Heart right ventricle (tissue), 16 donors: ENCODE measurements at regions not wholly inside any gene's neighbourhood (a gene's known extent, or its start where the extent isn't known, plus 50 kb on each side); places are given as distances from the start of the nearest gene placed in this dataset.
A peak's percentile ranks its signal among the peaks of the same experiment; 100 is the strongest.

Experiments used
- ATAC-seq, 8 donors: fragments of 200-7000 bp; cut with Tn5 transposase; one replicate each; pipeline ENCODE4 v1.9.1; 2020; ENCODE audit warnings: mild to moderate bottlenecking in 8 of 8, moderate library complexity in 8 of 8, moderate number of reproducible peaks in 1 of 8
- DNase-seq, 2 donors: peaks; one replicate each; pipeline ENCODE4 v3.0.0-alpha.2; 2020
- H3K27ac ChIP-seq, 10 donors: fragments of 200-600 bp; sonication (generic) in 2 of 10; one replicate each; pipeline versions ENCODE4 v1.5.0 to v1.8.0; 2020 to 2022; ENCODE audit warnings: mild to moderate bottlenecking in 3 of 10
- H3K27me3 ChIP-seq, 7 donors: fragments of 200-600 bp; one replicate each; pipeline ENCODE4 v1.8.0; 2021 to 2022; ENCODE audit warnings: mild to moderate bottlenecking in 2 of 7
- H3K36me3 ChIP-seq, 9 donors: fragments of 200-600 bp; sonication (generic) in 1 of 9; one replicate each; pipeline versions ENCODE4 v1.5.0 to v1.8.0; 2020 to 2022; ENCODE audit warnings: mild to moderate bottlenecking in 2 of 9
- H3K4me1 ChIP-seq, 9 donors: fragments of 200-600 bp; sonication (generic) in 1 of 9; one replicate each; pipeline versions ENCODE4 v1.5.0 to v1.8.0; 2020 to 2022; ENCODE audit warnings: mild to moderate bottlenecking in 4 of 9
- H3K4me3 ChIP-seq, 10 donors: fragments of 200-600 bp; sonication (generic) in 2 of 10; one replicate each; pipeline versions ENCODE4 v1.5.0 to v1.8.0; 2020 to 2022; ENCODE audit warnings: mild to moderate bottlenecking in 7 of 10, moderate library complexity in 2 of 10
- H3K9me3 ChIP-seq, 11 donors: fragments of 200-600 bp in 10 of 11; sonication (generic) in 2 of 11; one replicate each; pipeline versions ENCODE4 v1.5.0 to v1.8.0; 2013 to 2022; ENCODE audit warnings: mild to moderate bottlenecking in 2 of 11, control low read depth in 1 of 11, moderate library complexity in 1 of 11
- CTCF ChIP-seq, 9 donors: fragments of 200-600 bp; sonication (generic) in 2 of 9; IDR thresholded peaks; one replicate each; pipeline versions ENCODE4 v1.5.0 to v1.8.0; 2021 to 2022; ENCODE audit warnings: antibody characterized with exemption in 9 of 9, mild to moderate bottlenecking in 5 of 9, moderate library complexity in 1 of 9
- WGBS, 2 donors: extraction: QIAGEN DNeasy Blood & Tissue Kit; methylation state at CpG; one replicate each; pipeline ENCODE4 v1.1.7; 2013; ENCODE audit warnings: inconsistent platforms in 1 of 2; 5-methylcytosine and 5-hydroxymethylcytosine counted together
- intact Hi-C, 10 donors: fragments of 100-400 bp; cut with DNase I; formaldehyde crosslinking; loops; one replicate each; pipeline versions ENCODE4 v1.11.1 to v1.14.2; 2022
- donor health status: Arrhythmogenic right ventricular cardiomyopathy.
- donor health status: ischemic (EF 13 %, LVEDD 7.1; RV severe dilation, severe dysfunction).
- donor health status: healthy with polysubstance abuse.
- donor health status: DM: no; HTN: yes; CAD: no.
- donor health status: DM: no; HTN: no; CAD: no.
- donor health status: ischemic (EF 25% LVEDD 6.9; RV normal size, moderate dysfunction).
- donor health status: ischemic (EF 25% LVEDD 5.7; RV mildly dilated, moderate dysfunction).
- donor health status: healthy.
- donor health status: DM: yes; HTN: yes; CAD: no.
- donor health status: Ischemic cardiomyopathy.
- donor health status: ischemic (EF 35%, LVEDD 5.7; RV mildly dilated, moderate dysfunction).
- donor health status: nonischemic (EF 11% LVEDD 7.7; RV severe dilation, severe dysfunction).
- donor health status: DM: yes; HTN: yes; CAD: no.
- donor health status: PGD.
- donor health status: ischemic (EF 29% LVEDD 5.4; RV normal size, mild dysfunction).
- donor health status: nonischemic (EF 23%, LVEDD 6.1; RV moderate dilation, normal function).

- ATAC-seq (no peak), DNase-seq (no peak)
- Histone ChIP-seq H3K4me3 (no peak overlapping the region), H3K27me3 (peaks cover 0 to 24% (median 4%) of the 10 kb centered on the region in 7 donors), H3K9me3 (no peaks in the 10 kb centered on the region), H3K4me1 (no peaks in the 10 kb centered on the region), H3K27ac (no peak overlapping the region), H3K36me3 (no peaks in the 10 kb centered on the region)
- no peak for TF ChIP-seq CTCF (IDR thresholded peaks at IDR 0.05)
- intact Hi-C loops, result no loop called here
- WGBS, 2 donors, result 87 to 95% methylated on average over 3 of the region's 3 CpGs
Measured at GRCh38 chr2:129078548-129078947, 759.9 kb upstream of the HS6ST1 start.

GRCh38 chr2:129080715-129081476 is 762.2 kb upstream of the HS6ST1 start:
- DNase-seq (no peak), ATAC-seq (peak in 1 of 8 donors; percentile 55)
- Histone ChIP-seq H3K36me3 (no peaks in the 10 kb centered on the region), H3K27me3 (peaks cover 0 to 24% (median 2%) of the 10 kb centered on the region in 7 donors), H3K4me3 (no peak overlapping the region), H3K4me1 (no peaks in the 10 kb centered on the region), H3K27ac (no peak overlapping the region), H3K9me3 (no peaks in the 10 kb centered on the region)
- no peak for TF ChIP-seq CTCF (IDR thresholded peaks at IDR 0.05)
- 42 to 59% methylated on average over 7 of the region's 7 CpGs for WGBS, 2 donors
- intact Hi-C loops, result no loop called here

GRCh38 chr2:129085386-129085785 is 766.7 kb upstream of the HS6ST1 start:
- intact Hi-C loops, result no loop called here
- no peak for DNase-seq
- H3K27me3 ChIP-seq, result no peaks in the 10 kb centered on the region
- no peak overlapping the region for H3K27ac ChIP-seq
- no peaks in the 10 kb centered on the region for H3K36me3 ChIP-seq
- no peak for ATAC-seq
- H3K9me3 ChIP-seq, result no peaks in the 10 kb centered on the region
- WGBS, 2 donors, result 91 to 97% methylated on average over 3 of the region's 3 CpGs
- H3K4me3 ChIP-seq, result no peak overlapping the region
- TF ChIP-seq CTCF (IDR thresholded peaks at IDR 0.05), result no peak
- H3K4me1 ChIP-seq, result no peaks in the 10 kb centered on the region

- DNase-seq (peak in 1 of 2 donors; percentile 11), ATAC-seq (peak in 5 of 8 donors; percentile 48 to 75 (median 56))
- Histone ChIP-seq H3K27ac (no peak overlapping the region), H3K36me3 (no peaks in the 10 kb centered on the region), H3K9me3 (no peaks in the 10 kb centered on the region), H3K4me1 (no peaks in the 10 kb centered on the region), H3K27me3 (no peaks in the 10 kb centered on the region), H3K4me3 (no peak overlapping the region)
- TF ChIP-seq CTCF (IDR thresholded peaks at IDR 0.05), result no peak
- intact Hi-C loops, result no loop called here
- WGBS, 2 donors, result 47 to 65% methylated on average over 2 of the region's 2 CpGs
Measured at GRCh38 chr2:129087133-129087813, 768.6 kb upstream of the HS6ST1 start.
